Common myeloid progenitor, CD34-positive (primary cell): ENCODE measurements at regions not wholly inside any gene's neighbourhood (a gene's known extent, or its start where the extent isn't known, plus 50 kb on each side); places are given as distances from the start of the nearest gene placed in this dataset.
A peak's percentile ranks its signal among the peaks of the same experiment; 100 is the strongest.

Source experiments
- CTCF ChIA-PET: fragments of 350-600 bp; sonication (Branson Sonifier 250); formaldehyde crosslinking; loops from one replicate; lab custom pipeline; 2021; ENCODE audit warnings: antibody characterized with exemption; lab: Charles Lee
- POLR2A ChIA-PET: fragments of 350-600 bp; sonication (Branson Sonifier 250); formaldehyde crosslinking; loops from one replicate; lab custom pipeline; 2021; ENCODE audit warnings: antibody characterized with exemption; lab: Charles Lee
- DNase-seq, 3 donors: peaks; one replicate each; pipeline versions ENCODE4 v3.0.0 to v3.0.0-alpha.2; 2013
- H3K27ac ChIP-seq, 2 experiments: 1 replicate in 1 of 2; 2 replicates in 1 of 2; pipeline ENCODE4 v1.7.0; 2013; ENCODE audit warnings: inconsistent platforms in 2 of 2, low read length in 2 of 2, mild to moderate bottlenecking in 2 of 2, low read depth in 1 of 2, moderate library complexity in 1 of 2; ENCODE audit not compliant: severe bottlenecking in 2 of 2, insufficient read depth in 1 of 2, poor library complexity in 1 of 2
- H3K27me3 ChIP-seq, 5 experiments: replicated peaks in 2 of 5; 1 replicate in 3 of 5; 2 replicates in 2 of 5; pipeline versions ENCODE4 v1.6.1 to v1.7.0; 2013; ENCODE audit warnings: low read length in 4 of 5, mild to moderate bottlenecking in 2 of 5, moderate library complexity in 2 of 5, inconsistent platforms in 1 of 5; ENCODE audit not compliant: insufficient read depth in 5 of 5, control insufficient read depth in 4 of 5
- H3K36me3 ChIP-seq, 4 experiments: 1 replicate in 2 of 4; 2 replicates in 2 of 4; pipeline versions ENCODE4 v1.6.1 to v1.7.0; 2013; ENCODE audit warnings: low read length in 3 of 4, control low read depth in 1 of 4, mild to moderate bottlenecking in 1 of 4; ENCODE audit not compliant: control insufficient read depth in 4 of 4, insufficient read depth in 4 of 4
- H3K4me1 ChIP-seq, 4 experiments: 1 replicate in 3 of 4; 2 replicates in 1 of 4; pipeline versions ENCODE4 v1.6.1 to v1.7.1; 2013; ENCODE audit warnings: low read length in 3 of 4, mild to moderate bottlenecking in 3 of 4, control low read depth in 1 of 4, inconsistent platforms in 1 of 4, moderate library complexity in 1 of 4; ENCODE audit not compliant: control insufficient read depth in 4 of 4, insufficient read depth in 4 of 4; ENCODE audit errors: control extremely low read depth in 1 of 4
- H3K4me3 ChIP-seq, 7 experiments: 1 replicate in 4 of 7; 2 replicates in 3 of 7; pipeline versions ENCODE4 v1.5.1 to v1.7.0; 2013; ENCODE audit warnings: mild to moderate bottlenecking in 7 of 7, low read length in 6 of 7, moderate library complexity in 6 of 7, inconsistent platforms in 2 of 7, low read depth in 2 of 7, control low read depth in 1 of 7; ENCODE audit not compliant: insufficient read depth in 4 of 7, control insufficient read depth in 1 of 7; ENCODE audit errors: extremely low read depth in 1 of 7
- H3K9me3 ChIP-seq, 5 experiments: 1 replicate in 4 of 5; 2 replicates in 1 of 5; pipeline versions ENCODE4 v1.6.1 to v1.7.1; 2013; ENCODE audit warnings: low read length in 4 of 5, mild to moderate bottlenecking in 2 of 5, inconsistent platforms in 1 of 5, low read depth in 1 of 5, moderate library complexity in 1 of 5; ENCODE audit not compliant: control insufficient read depth in 4 of 5, insufficient read depth in 2 of 5; ENCODE audit errors: control extremely low read depth in 1 of 5
- WGBS: methylation state at CpG from one replicate; pipeline ENCODE4 v1.1.5; 2013; ENCODE audit not compliant: insufficient coverage; 5-methylcytosine and 5-hydroxymethylcytosine counted together

GRCh38 chr5:36521838-36522745 is 84.3 kb upstream of the SLC1A3 start:
- H3K9me3 ChIP-seq, result peaks cover 0 to 3% (median 0%) of the 10 kb centered on the region in 5 experiments
- H3K4me1 ChIP-seq, result no peaks in the 10 kb centered on the region
- WGBS, result 95% methylated on average over 10 of the region's 10 CpGs
- POLR2A ChIA-PET, result no interaction called here
- CTCF ChIA-PET, result no interaction called here
- no peaks in the 10 kb centered on the region for H3K36me3 ChIP-seq
- no peaks in the 10 kb centered on the region for H3K27me3 ChIP-seq
- no peak for DNase-seq
- H3K27ac ChIP-seq, result no peak overlapping the region
- no peak overlapping the region for H3K4me3 ChIP-seq

GRCh38 chr5:36522746-36523065 is 83.7 kb upstream of the SLC1A3 start:
- POLR2A ChIA-PET, result no interaction called here
- no peak for DNase-seq
- WGBS, result 98% methylated on average over 5 of the region's 5 CpGs
- CTCF ChIA-PET, result no interaction called here
- Histone ChIP-seq H3K27ac (no peak overlapping the region), H3K4me1 (no peaks in the 10 kb centered on the region), H3K4me3 (no peak overlapping the region), H3K36me3 (no peaks in the 10 kb centered on the region), H3K27me3 (no peaks in the 10 kb centered on the region), H3K9me3 (peaks cover 0 to 3% (median 0%) of the 10 kb centered on the region in 5 experiments)

- H3K9me3 ChIP-seq, result no peaks in the 10 kb centered on the region
- peaks cover 0 to under 1% (median 0%) of the 10 kb centered on the region in 4 experiments for H3K4me1 ChIP-seq
- CTCF ChIA-PET, result no interaction called here
- DNase-seq, result no peak
- 96% methylated on average over 4 of the region's 5 CpGs for WGBS
- POLR2A ChIA-PET, result no interaction called here
- no peaks in the 10 kb centered on the region for H3K27me3 ChIP-seq
- no peak overlapping the region for H3K27ac ChIP-seq
- no peaks in the 10 kb centered on the region for H3K36me3 ChIP-seq
- no peak overlapping the region for H3K4me3 ChIP-seq
These were observed 83.0 kb upstream of the SLC1A3 start for GRCh38 chr5:36523450-36523849.

GRCh38 chr5:36523926-36524325 is 82.5 kb upstream of the SLC1A3 start:
- 100% methylated on average over 1 of the region's 6 CpGs for WGBS
- Histone ChIP-seq H3K27ac (no peak overlapping the region), H3K9me3 (no peaks in the 10 kb centered on the region), H3K4me3 (no peak overlapping the region), H3K27me3 (no peaks in the 10 kb centered on the region), H3K4me1 (peaks cover 0 to 5% (median under 1%) of the 10 kb centered on the region in 4 experiments), H3K36me3 (no peaks in the 10 kb centered on the region)
- DNase-seq, result no peak
- POLR2A ChIA-PET, result no interaction called here
- CTCF ChIA-PET, result no interaction called here

- no peak overlapping the region for H3K27ac ChIP-seq
- peaks cover 0 to 13% (median 4%) of the 10 kb centered on the region in 4 experiments for H3K4me1 ChIP-seq
- no peaks in the 10 kb centered on the region for H3K9me3 ChIP-seq
- POLR2A ChIA-PET, result no interaction called here
- CTCF ChIA-PET, result no interaction called here
- H3K4me3 ChIP-seq, result no peak overlapping the region
- WGBS, result 99% methylated on average over 5 of the region's 5 CpGs
- no peak for DNase-seq
- no peaks in the 10 kb centered on the region for H3K36me3 ChIP-seq
- no peaks in the 10 kb centered on the region for H3K27me3 ChIP-seq
These were observed 79.9 kb upstream of the SLC1A3 start for GRCh38 chr5:36526537-36526936.

- Histone ChIP-seq H3K9me3 (no peaks in the 10 kb centered on the region), H3K27ac (no peak overlapping the region), H3K27me3 (no peaks in the 10 kb centered on the region), H3K4me3 (no peak overlapping the region), H3K36me3 (no peaks in the 10 kb centered on the region), H3K4me1 (peaks cover 0 to 13% (median 4%) of the 10 kb centered on the region in 4 experiments)
- no peak for DNase-seq
- ChIA-PET CTCF (interaction anchor here (1.5 kb wide), 1 partner anchor 8 kb away, joined by 4 read pairs; no protein-coding TSS in a partner anchor), POLR2A (no interaction called here)
- WGBS, result 89% methylated on average over 3 of the region's 6 CpGs
These were observed 77.8 kb upstream of the SLC1A3 start for GRCh38 chr5:36528588-36528987.

- 0% methylated on average over 1 of the region's 1 CpG for WGBS
- ChIA-PET CTCF (interaction anchor here (1.5 kb wide), 1 partner anchor 9 kb away, joined by 4 read pairs; no protein-coding TSS in a partner anchor), POLR2A (no interaction called here)
- Histone ChIP-seq H3K36me3 (no peaks in the 10 kb centered on the region), H3K4me1 (peaks cover 0 to 13% (median 4%) of the 10 kb centered on the region in 4 experiments), H3K9me3 (no peaks in the 10 kb centered on the region), H3K27me3 (no peaks in the 10 kb centered on the region), H3K27ac (no peak overlapping the region), H3K4me3 (no peak overlapping the region)
- peak; percentile 8 to 58 (median 49) for DNase-seq
These were observed 77.3 kb upstream of the SLC1A3 start for GRCh38 chr5:36529142-36529541.
